ENCODE measurements at regions not wholly inside any gene's neighbourhood (a gene's known extent, or its start where the extent isn't known, plus 50 kb on each side); places are given as distances from the start of the nearest gene placed in this dataset.
A peak's percentile ranks its signal among the peaks of the same experiment; 100 is the strongest.

DNA sequence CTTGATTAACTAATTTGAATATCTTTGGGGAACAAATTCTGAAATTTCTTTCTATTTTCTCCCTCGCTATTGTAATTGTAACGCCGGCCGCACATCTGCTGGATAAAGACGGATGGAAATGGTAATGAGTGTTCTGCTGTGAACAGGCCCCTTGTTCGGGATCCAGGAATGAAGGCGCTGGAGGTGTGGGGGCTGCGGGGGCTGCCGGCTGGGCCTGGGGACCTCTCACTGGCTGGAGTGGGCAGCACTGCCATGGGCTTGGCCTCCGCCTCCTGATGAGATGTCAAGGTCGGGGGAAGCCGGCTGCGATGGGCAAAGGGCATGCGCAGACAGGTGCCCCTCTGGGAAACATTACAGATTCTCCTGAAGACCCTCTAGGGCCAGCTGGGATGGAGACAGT is 175.4 kb downstream of the PHETA1 start:
- DNase-seq (ENCODE audit: low read depth in 1 of 2, low spot score in 2 of 2) (no peak), FAIRE-seq (no peak)
- Histone ChIP-seq H2BK5ac (ENCODE audit: low read depth, low read length) (no peak overlapping the region; the same call in 1 of the 2 replicates), H3K23me2 (ENCODE audit: low read depth, low read length) (no peaks in the 10 kb centered on the region), H3K4me2 (ENCODE audit: insufficient read depth in 1 of 2, low read depth in 2 of 2, low read length in 2 of 2) (0 out of 4 replicates have a peak overlapping the region, but pooled peaks of 1 of the 2 experiments have one; percentile 15), H4K20me1 (replicated peaks in 1 of 2; ENCODE audit: control insufficient read depth in 1 of 2, insufficient read depth in 2 of 2, low read length in 2 of 2) (peaks cover 2 to 3% of the 10 kb centered on the region in 2 experiments), H3K4me3 (ENCODE audit: extremely low read depth in 1 of 4, insufficient read depth in 2 of 4, low read depth in 3 of 4, low read length in 4 of 4) (no peak overlapping the region), H3K23ac (ENCODE audit: insufficient read length) (no peak overlapping the region), H3K9me3 (ENCODE audit: insufficient read depth in 2 of 2, low read depth in 1 of 2, low read length in 1 of 2) (no peaks in the 10 kb centered on the region), H2AK5ac (ENCODE audit: low read depth, low read length) (no peak overlapping the region), H3K18ac (ENCODE audit: extremely low read depth, low read length) (no peak overlapping the region), H3K14ac (ENCODE audit: insufficient read length) (no peak overlapping the region), H2BK20ac (ENCODE audit: low read length) (no peak overlapping the region), H3K79me2 (ENCODE audit: control insufficient read depth in 1 of 2, insufficient read depth in 2 of 2, low read length in 2 of 2) (no peaks in the 10 kb centered on the region; a peak in 1 of 4 replicates), H3K4me1 (replicated peaks in 1 of 4; ENCODE audit: control insufficient read depth in 3 of 4, insufficient read depth in 4 of 4, low read length in 3 of 4) (peaks cover 3 to 17% (median 11%) of the 10 kb centered on the region in 4 experiments), H4K91ac (replicated peaks; ENCODE audit: insufficient read length, low read length) (no peak overlapping the region), H3K36me3 (ENCODE audit: control insufficient read depth in 2 of 4, insufficient read depth in 4 of 4, low read length in 3 of 4) (no peaks in the 10 kb centered on the region), H3K27me3 (replicated peaks in 1 of 4; ENCODE audit: control insufficient read depth in 3 of 4, extremely low read depth in 1 of 4, insufficient read depth in 3 of 4, low read length in 3 of 4) (no peaks in the 10 kb centered on the region), H2BK15ac (ENCODE audit: low read length) (no peak overlapping the region), H3K79me1 (ENCODE audit: low read depth, low read length) (no peaks in the 10 kb centered on the region; the same call in 1 of the 2 replicates), H3K27ac (ENCODE audit: low read depth, low read length) (no peak overlapping the region), H3K4ac (replicated peaks; ENCODE audit: insufficient read length, low read depth, low read length) (no peak overlapping the region), H3K9ac (replicated peaks in 1 of 4; ENCODE audit: extremely low read depth in 1 of 4, low read depth in 3 of 4, low read length in 3 of 4) (no peak overlapping the region), H2AFZ (ENCODE audit: low read length) (no peak overlapping the region), H4K5ac (ENCODE audit: insufficient read length, low read depth, low read length) (no peak overlapping the region), H4K8ac (ENCODE audit: extremely low read depth, insufficient read depth, low read length) (no peak overlapping the region), H2BK120ac (replicated peaks; ENCODE audit: low read depth, low read length) (no peak overlapping the region), H2BK12ac (ENCODE audit: low read depth, low read length) (0 out of 2 replicates have a peak overlapping the region, but pooled peaks have one; percentile 27), H3K56ac (replicated peaks; ENCODE audit: insufficient read length, low read depth, low read length) (no peak overlapping the region)
- CTCF ChIA-PET (ENCODE audit: partially characterized antibody): no interaction called here
- POLR2A ChIA-PET (ENCODE audit: partially characterized antibody): no interaction called here
- TF ChIP-seq SIRT6 (IDR thresholded peaks at IDR 0.05; ENCODE audit: low read length) (no peak), KDM5A (IDR thresholded peaks at IDR 0.05; ENCODE audit: low read length) (no peak), POLR2AphosphoS5 (IDR thresholded peaks at IDR 0.05; ENCODE audit: low read depth, low read length) (no peak), NANOG (IDR thresholded peaks at IDR 0.05; ENCODE audit: insufficient read depth, low read depth, low read length, poor library complexity, severe bottlenecking) (no peak), HDAC6 (IDR thresholded peaks at IDR 0.05; ENCODE audit: low read depth, low read length) (no peak), RAD21 (IDR thresholded peaks at IDR 0.05 in 1 of 2, conservative IDR thresholded peaks at IDR 0.05 in 1 of 2; ENCODE audit: low read depth in 2 of 2, low read length in 2 of 2) (no peak), TEAD4 (IDR thresholded peaks at IDR 0.05; ENCODE audit: low read depth, low read length) (no peak), FOSL1 (IDR thresholded peaks at IDR 0.05; ENCODE audit: insufficient read depth, low read depth, low read length) (no peak), SAP30 (IDR thresholded peaks at IDR 0.05; ENCODE audit: insufficient read depth, insufficient replicate concordance, low read length) (no peak)
- TF ChIP-seq, protein P1, sequence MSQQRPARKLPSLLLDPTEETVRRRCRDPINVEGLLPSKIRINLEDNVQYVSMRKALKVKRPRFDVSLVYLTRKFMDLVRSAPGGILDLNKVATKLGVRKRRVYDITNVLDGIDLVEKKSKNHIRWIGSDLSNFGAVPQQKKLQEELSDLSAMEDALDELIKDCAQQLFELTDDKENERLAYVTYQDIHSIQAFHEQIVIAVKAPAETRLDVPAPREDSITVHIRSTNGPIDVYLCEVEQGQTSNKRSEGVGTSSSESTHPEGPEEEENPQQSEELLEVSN (IDR thresholded peaks at IDR 0.05): no peak
- TF ChIP-seq, protein P2, sequence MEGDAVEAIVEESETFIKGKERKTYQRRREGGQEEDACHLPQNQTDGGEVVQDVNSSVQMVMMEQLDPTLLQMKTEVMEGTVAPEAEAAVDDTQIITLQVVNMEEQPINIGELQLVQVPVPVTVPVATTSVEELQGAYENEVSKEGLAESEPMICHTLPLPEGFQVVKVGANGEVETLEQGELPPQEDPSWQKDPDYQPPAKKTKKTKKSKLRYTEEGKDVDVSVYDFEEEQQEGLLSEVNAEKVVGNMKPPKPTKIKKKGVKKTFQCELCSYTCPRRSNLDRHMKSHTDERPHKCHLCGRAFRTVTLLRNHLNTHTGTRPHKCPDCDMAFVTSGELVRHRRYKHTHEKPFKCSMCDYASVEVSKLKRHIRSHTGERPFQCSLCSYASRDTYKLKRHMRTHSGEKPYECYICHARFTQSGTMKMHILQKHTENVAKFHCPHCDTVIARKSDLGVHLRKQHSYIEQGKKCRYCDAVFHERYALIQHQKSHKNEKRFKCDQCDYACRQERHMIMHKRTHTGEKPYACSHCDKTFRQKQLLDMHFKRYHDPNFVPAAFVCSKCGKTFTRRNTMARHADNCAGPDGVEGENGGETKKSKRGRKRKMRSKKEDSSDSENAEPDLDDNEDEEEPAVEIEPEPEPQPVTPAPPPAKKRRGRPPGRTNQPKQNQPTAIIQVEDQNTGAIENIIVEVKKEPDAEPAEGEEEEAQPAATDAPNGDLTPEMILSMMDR (IDR thresholded peaks at IDR 0.05; ENCODE audit: control extremely low read depth in 1 of 3, insufficient read depth in 1 of 3, low read depth in 1 of 3, low read length in 3 of 3): no peak
- WGBS, 2 experiments (ENCODE audit: extremely low coverage in 1 of 2, insufficient coverage in 1 of 2, insufficient read length in 1 of 2, insufficient replicate concordance in 2 of 2, low coverage in 1 of 2, low lambda C conversion rate in 2 of 2, missing lambda C conversion rate in 1 of 2): 54% methylated on average over 13 of the region's 14 CpGs; no CpG with 5 or more reads in 1 of the 2 experiments
